HUES64 (cell line): ENCODE measurements at regions not wholly inside any gene's neighbourhood (a gene's known extent, or its start where the extent isn't known, plus 50 kb on each side); places are given as distances from the start of the nearest gene placed in this dataset.
"Not testable (repeated sequence)": the region's sequence is repeated elsewhere in the genome, so short reads cannot be mapped to it uniquely, and the experiment has no call there.

Experiments used
- H3K27ac ChIP-seq: 2 replicates; pipeline ENCODE4 v1.7.0; 2013; ENCODE audit warnings: low read depth, low read length, inconsistent platforms
- H3K27me3 ChIP-seq: 2 replicates; pipeline ENCODE4 v1.6.1; 2013; ENCODE audit warnings: mild to moderate bottlenecking, low read length; ENCODE audit not compliant: insufficient read depth
- H3K36me3 ChIP-seq: 2 replicates; pipeline ENCODE4 v1.6.1; 2013; ENCODE audit warnings: mild to moderate bottlenecking, low read length; ENCODE audit not compliant: insufficient read depth
- H3K4me1 ChIP-seq: 2 replicates; pipeline ENCODE4 v1.6.1; 2013; ENCODE audit warnings: mild to moderate bottlenecking, low read length, moderate library complexity; ENCODE audit not compliant: insufficient read depth
- H3K4me3 ChIP-seq: 2 replicates; pipeline ENCODE4 v1.5.1; 2013; ENCODE audit warnings: mild to moderate bottlenecking, low read length, moderate library complexity
- H3K9ac ChIP-seq: 2 replicates; pipeline ENCODE4 v1.6.1; 2013; ENCODE audit warnings: mild to moderate bottlenecking, low read depth, low read length
- H3K9me3 ChIP-seq: 2 replicates; pipeline ENCODE4 v1.6.1; 2013; ENCODE audit warnings: low read depth, low read length; ENCODE audit not compliant: insufficient read depth
- WGBS: fragments of 150-250, 120-280 bp; methylation state at CpG from one replicate; pipeline ENCODE4 v1.1.7; 2013; ENCODE audit warnings: missing lambda C conversion rate; 5-methylcytosine and 5-hydroxymethylcytosine counted together

DNA sequence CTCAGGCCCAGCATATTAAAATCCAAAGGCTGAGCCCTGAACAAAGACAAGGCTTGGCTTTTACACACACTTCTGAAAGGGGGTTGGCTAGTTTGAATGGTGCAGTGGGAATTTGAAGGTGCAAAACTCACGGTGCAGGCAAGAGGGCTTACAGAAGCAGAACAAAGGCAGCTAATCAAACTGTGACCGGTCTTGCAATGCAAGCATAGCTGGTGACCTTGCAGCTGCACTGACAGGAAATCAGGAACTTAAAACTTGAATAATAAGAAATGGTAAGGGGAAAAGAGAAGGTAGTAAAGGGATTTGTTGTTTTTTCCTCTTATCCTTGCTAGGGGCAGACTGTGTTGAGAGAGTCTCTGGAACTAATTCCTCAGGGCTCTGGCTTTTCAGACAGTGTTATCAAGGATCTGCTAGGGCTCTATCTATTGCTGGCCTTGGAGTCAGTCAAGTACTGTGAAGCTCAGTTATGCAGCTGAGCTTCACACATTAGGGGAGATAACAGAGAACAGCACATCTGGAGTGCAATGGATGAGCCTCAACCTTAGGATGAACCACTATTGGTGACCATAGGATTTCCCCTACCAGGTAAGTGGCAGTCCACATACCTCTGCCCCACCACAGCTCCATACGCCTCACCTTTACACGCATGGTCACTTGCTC is 97.6 kb downstream of the PPIAL4G start:
- Histone ChIP-seq H3K36me3 (no peaks in the 10 kb centered on the region), H3K4me1 (0 out of 2 replicates have a peak, but pooled peaks cover 7% of the 10 kb centered on the region), H3K9ac (no peak overlapping the region), H3K4me3 (no peak overlapping the region), H3K9me3 (no peaks in the 10 kb centered on the region), H3K27ac (no peak overlapping the region), H3K27me3 (no peaks in the 10 kb centered on the region)
- 79% methylated on average over 4 of the region's 4 CpGs for whole genome bisulfite sequencing

GRCh38 chr1:148383966-148384365 is 99.1 kb downstream of the PPIAL4G start:
- Histone ChIP-seq H3K36me3 (no peaks in the 10 kb centered on the region), H3K9me3 (no peaks in the 10 kb centered on the region), H3K9ac (no peak overlapping the region), H3K27ac (no peak overlapping the region), H3K4me3 (no peak overlapping the region), H3K27me3 (peaks cover 4% of the 10 kb centered on the region; the same call in 1 of the 2 replicates), H3K4me1 (0 out of 2 replicates have a peak, but pooled peaks cover 7% of the 10 kb centered on the region)
- 77% methylated on average over 5 of the region's 5 CpGs for WGBS

GRCh38 chr1:148379697-148380096 is 103.4 kb downstream of the PPIAL4G start:
- H3K9ac ChIP-seq = no peak overlapping the region
- 51% methylated on average over 16 of the region's 16 CpGs for whole genome bisulfite sequencing
- H3K36me3 ChIP-seq = no peaks in the 10 kb centered on the region
- no peaks in the 10 kb centered on the region for H3K9me3 ChIP-seq
- H3K4me3 ChIP-seq = peak overlapping the region; percentile 58
- no peak overlapping the region for H3K27ac ChIP-seq
- H3K4me1 ChIP-seq = no peaks in the 10 kb centered on the region
- H3K27me3 ChIP-seq = peaks cover 4% of the 10 kb centered on the region; the same call in 1 of the 2 replicates

GRCh38 chr1:148379170-148379500 is 104.0 kb downstream of the PPIAL4G start:
- Histone ChIP-seq H3K9me3 (no peaks in the 10 kb centered on the region), H3K9ac (peak overlapping the region; percentile 29; the same call in 1 of the 2 replicates), H3K4me3 (peak overlapping the region; percentile 58), H3K36me3 (no peaks in the 10 kb centered on the region), H3K4me1 (no peaks in the 10 kb centered on the region), H3K27ac (no peak overlapping the region), H3K27me3 (peaks cover 4% of the 10 kb centered on the region; the same call in 1 of the 2 replicates)
- WGBS = 65% methylated on average over 22 of the region's 22 CpGs

GRCh38 chr1:148377992-148378391 is 105.1 kb downstream of the PPIAL4G start:
- H3K9ac ChIP-seq, H3K27me3 ChIP-seq, H3K4me1 ChIP-seq, H3K9me3 ChIP-seq, H3K27ac ChIP-seq, H3K4me3 ChIP-seq, H3K36me3 ChIP-seq: not testable (repeated sequence)
- WGBS = 93% methylated on average over 3 of the region's 4 CpGs

GRCh38 chr1:148377045-148377444 is 106.1 kb downstream of the PPIAL4G start:
- not testable (repeated sequence) for H3K36me3 ChIP-seq, H3K9ac ChIP-seq, H3K27ac ChIP-seq, H3K4me1 ChIP-seq, H3K27me3 ChIP-seq, H3K4me3 ChIP-seq, H3K9me3 ChIP-seq
- WGBS = 85% methylated on average over 2 of the region's 2 CpGs

DNA sequence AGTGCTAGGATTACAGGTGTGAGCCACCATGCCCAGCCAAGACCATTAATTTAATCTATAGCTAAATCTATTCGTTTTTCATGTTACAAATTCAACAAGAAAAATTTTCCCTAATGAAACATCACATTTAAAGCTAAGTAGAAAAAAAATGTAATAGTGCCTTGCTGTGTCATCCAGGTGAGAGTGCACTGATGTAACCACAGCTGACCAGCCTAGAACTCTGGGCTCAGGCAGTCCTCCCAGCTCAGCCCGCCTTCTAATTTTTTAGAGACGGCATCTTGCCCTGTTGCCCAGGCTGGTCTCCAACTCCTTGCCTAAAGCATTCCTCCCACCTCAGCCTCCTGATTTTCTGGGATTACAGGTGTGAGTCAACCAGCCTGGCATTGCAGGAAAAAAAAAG is 109.0 kb downstream of the PPIAL4G start:
- WGBS = 95% methylated on average over 3 of the region's 3 CpGs
- Histone ChIP-seq H3K4me3 (no peak overlapping the region), H3K27ac (no peak overlapping the region)

GRCh38 chr1:148373192-148373925 is 109.7 kb downstream of the PPIAL4G start:
- Histone ChIP-seq H3K4me3 (no peak overlapping the region), H3K9me3 (no peaks in the 10 kb centered on the region), H3K27me3 (no peaks in the 10 kb centered on the region), H3K27ac (no peak overlapping the region), H3K4me1 (no peaks in the 10 kb centered on the region), H3K9ac (no peak overlapping the region), H3K36me3 (no peaks in the 10 kb centered on the region)
- 94% methylated on average over 8 of the region's 8 CpGs for WGBS

More for the DNA sequence above, 109.0 kb downstream of the PPIAL4G start:
- no peaks in the 10 kb centered on the region for H3K9me3 ChIP-seq
- no peaks in the 10 kb centered on the region for H3K36me3 ChIP-seq
- H3K27me3 ChIP-seq = no peaks in the 10 kb centered on the region
- H3K9ac ChIP-seq = no peak overlapping the region
- H3K4me1 ChIP-seq = no peaks in the 10 kb centered on the region

GRCh38 chr1:148372731-148373130 is 110.4 kb downstream of the PPIAL4G start:
- Histone ChIP-seq H3K4me3 (no peak overlapping the region), H3K9ac (no peak overlapping the region)
- 89% methylated on average over 3 of the region's 3 CpGs for WGBS

GRCh38 chr1:148372051-148372726 is 110.9 kb downstream of the PPIAL4G start:
- not testable (repeated sequence) for H3K4me3 ChIP-seq, H3K4me1 ChIP-seq, H3K9ac ChIP-seq, H3K27me3 ChIP-seq, H3K27ac ChIP-seq, H3K9me3 ChIP-seq, H3K36me3 ChIP-seq
- WGBS = 98% methylated on average over 2 of the region's 2 CpGs

More at GRCh38 chr1:148372731-148373130, 110.4 kb downstream of the PPIAL4G start:
- no peaks in the 10 kb centered on the region for H3K27me3 ChIP-seq
- H3K9me3 ChIP-seq = no peaks in the 10 kb centered on the region
- no peak overlapping the region for H3K27ac ChIP-seq
- H3K4me1 ChIP-seq = no peaks in the 10 kb centered on the region
- H3K36me3 ChIP-seq = no peaks in the 10 kb centered on the region

DNA sequence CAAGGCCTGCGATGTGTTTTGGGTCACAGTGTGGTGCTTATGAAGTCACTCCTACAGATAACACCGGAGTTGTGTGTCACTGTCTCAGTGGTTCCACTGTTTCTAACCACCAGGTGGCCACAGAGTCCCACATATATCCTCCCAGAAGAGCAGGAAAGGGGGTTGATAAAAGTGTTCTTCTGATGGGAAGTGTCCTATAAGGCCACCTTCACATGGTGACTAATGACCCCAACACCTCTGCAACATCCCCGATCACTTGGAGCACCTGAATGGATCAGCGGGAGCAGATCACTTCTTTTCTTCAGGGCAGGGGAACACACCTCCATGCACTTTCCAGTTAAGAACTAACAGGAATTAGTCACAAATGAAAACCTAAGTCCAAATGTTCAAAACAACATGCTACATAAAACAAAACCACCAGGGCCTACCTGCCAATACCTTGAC is 111.5 kb downstream of the PPIAL4G start:
- not testable (repeated sequence) for H3K4me1 ChIP-seq, H3K9me3 ChIP-seq, H3K36me3 ChIP-seq, H3K9ac ChIP-seq, H3K27ac ChIP-seq, H3K27me3 ChIP-seq, H3K4me3 ChIP-seq
- 28% methylated on average over 4 of the region's 4 CpGs for WGBS
